ENCODE measurements at regions not wholly inside any gene's neighbourhood (a gene's known extent, or its start where the extent isn't known, plus 50 kb on each side); places are given as distances from the start of the nearest gene placed in this dataset.

GRCh38 chr2:64913357-64913869 is 75.8 kb upstream of the SLC1A4 start (continued):
- TF ChIP-seq DBP (CRISPR knock-in tag; IDR thresholded peaks at IDR 0.05; ENCODE audit: not compliant biosample characterization): no peak
- no peak for TF ChIP-seq TP53 (CRISPR knock-in tag; conservative IDR thresholded peaks at IDR 0.05)
- no peak for TF ChIP-seq ZNF18 (CRISPR knock-in tag; IDR thresholded peaks at IDR 0.05; ENCODE audit: insufficient replicate concordance)
- TF ChIP-seq CBFB (CRISPR knock-in tag; IDR thresholded peaks at IDR 0.05): 0 out of 2 replicates have a peak, but pooled peaks have one; percentile 56
- TF ChIP-seq NR2C2 (CRISPR knock-in tag; IDR thresholded peaks at IDR 0.05; ENCODE audit: borderline replicate concordance): no peak
- TF ChIP-seq CCAR2 (optimal IDR thresholded peaks at IDR 0.05; ENCODE audit: low read depth, low read length): no peak
- TF ChIP-seq ZNF160 (CRISPR knock-in tag; IDR thresholded peaks at IDR 0.05): no peak
- TF ChIP-seq ZFP1 (CRISPR knock-in tag; IDR thresholded peaks at IDR 0.05): no peak
- TF ChIP-seq MIER3 (CRISPR knock-in tag; IDR thresholded peaks at IDR 0.05; ENCODE audit: borderline replicate concordance): no peak
- no peak for TF ChIP-seq NFIC (IDR thresholded peaks at IDR 0.05; ENCODE audit: low read length)
- peak; percentile 87 for TF ChIP-seq STAG1 (CRISPR knock-in tag; IDR thresholded peaks at IDR 0.05)
- TF ChIP-seq ELF1 (CRISPR knock-in tag; IDR thresholded peaks at IDR 0.05): peak; percentile 62; the same call in 1 of the 2 replicates
- no peak for TF ChIP-seq RELA (CRISPR knock-in tag; IDR thresholded peaks at IDR 0.05)
- 0 out of 2 replicates have a peak, but pooled peaks have one; percentile 36 for TF ChIP-seq RXRA (CRISPR knock-in tag; IDR thresholded peaks at IDR 0.05)
- TF ChIP-seq NFE2L1 (CRISPR knock-in tag; IDR thresholded peaks at IDR 0.05; ENCODE audit: borderline replicate concordance): no peak
- TF ChIP-seq SP140L (CRISPR knock-in tag; IDR thresholded peaks at IDR 0.05; ENCODE audit: borderline replicate concordance): no peak
- TF ChIP-seq ZMYM3 (CRISPR knock-in tag; IDR thresholded peaks at IDR 0.05): no peak
- no peak for TF ChIP-seq SP1 (IDR thresholded peaks at IDR 0.05)
- no peak for TF ChIP-seq SP1 (CRISPR knock-in tag; IDR thresholded peaks at IDR 0.05)
- no peak for TF ChIP-seq IKZF1 (IDR thresholded peaks at IDR 0.05)
- no peak for TF ChIP-seq ZNF780A (CRISPR knock-in tag; IDR thresholded peaks at IDR 0.05)
- TF ChIP-seq KLF12 (CRISPR knock-in tag; IDR thresholded peaks at IDR 0.05; ENCODE audit: borderline replicate concordance): no peak
- TF ChIP-seq ZBTB44 (CRISPR knock-in tag; IDR thresholded peaks at IDR 0.05): 0 out of 2 replicates have a peak, but pooled peaks have one; percentile 37
- TF ChIP-seq ZNF547 (CRISPR knock-in tag; IDR thresholded peaks at IDR 0.05): no peak
- TF ChIP-seq SATB2 (CRISPR knock-in tag; IDR thresholded peaks at IDR 0.05): no peak
- TF ChIP-seq USF2 (IDR thresholded peaks at IDR 0.05; ENCODE audit: low read depth, low read length): no peak
- no peak for TF ChIP-seq USF2 (CRISPR knock-in tag; IDR thresholded peaks at IDR 0.05; ENCODE audit: borderline replicate concordance)

Data from HepG2 (cell line).